Neuron (in vitro differentiated cells): ENCODE measurements at regions not wholly inside any gene's neighbourhood (a gene's known extent, or its start where the extent isn't known, plus 50 kb on each side); places are given as distances from the start of the nearest gene placed in this dataset.

Experiments
- H2AFZ ChIP-seq: one replicate; pipeline ENCODE4 v1.6.1; 2013; ENCODE audit warnings: low read depth, mild to moderate bottlenecking, inconsistent platforms, low read length, moderate library complexity
- H3K27me3 ChIP-seq: one replicate; pipeline ENCODE4 v1.6.1; 2013; ENCODE audit warnings: low read length; ENCODE audit not compliant: insufficient read depth
- H3K36me3 ChIP-seq: one replicate; pipeline ENCODE4 v1.6.1; 2013; ENCODE audit warnings: low read length; ENCODE audit not compliant: insufficient read depth
- H3K4me1 ChIP-seq: one replicate; pipeline ENCODE4 v1.6.1; 2013; ENCODE audit warnings: low read length; ENCODE audit not compliant: insufficient read depth
- H3K4me3 ChIP-seq: 2 replicates; pipeline ENCODE4 v1.5.1; 2013; ENCODE audit warnings: mild to moderate bottlenecking, low read length, moderate library complexity
- H3K9me3 ChIP-seq: one replicate; pipeline ENCODE4 v1.6.1; 2013; ENCODE audit warnings: low read length

DNA sequence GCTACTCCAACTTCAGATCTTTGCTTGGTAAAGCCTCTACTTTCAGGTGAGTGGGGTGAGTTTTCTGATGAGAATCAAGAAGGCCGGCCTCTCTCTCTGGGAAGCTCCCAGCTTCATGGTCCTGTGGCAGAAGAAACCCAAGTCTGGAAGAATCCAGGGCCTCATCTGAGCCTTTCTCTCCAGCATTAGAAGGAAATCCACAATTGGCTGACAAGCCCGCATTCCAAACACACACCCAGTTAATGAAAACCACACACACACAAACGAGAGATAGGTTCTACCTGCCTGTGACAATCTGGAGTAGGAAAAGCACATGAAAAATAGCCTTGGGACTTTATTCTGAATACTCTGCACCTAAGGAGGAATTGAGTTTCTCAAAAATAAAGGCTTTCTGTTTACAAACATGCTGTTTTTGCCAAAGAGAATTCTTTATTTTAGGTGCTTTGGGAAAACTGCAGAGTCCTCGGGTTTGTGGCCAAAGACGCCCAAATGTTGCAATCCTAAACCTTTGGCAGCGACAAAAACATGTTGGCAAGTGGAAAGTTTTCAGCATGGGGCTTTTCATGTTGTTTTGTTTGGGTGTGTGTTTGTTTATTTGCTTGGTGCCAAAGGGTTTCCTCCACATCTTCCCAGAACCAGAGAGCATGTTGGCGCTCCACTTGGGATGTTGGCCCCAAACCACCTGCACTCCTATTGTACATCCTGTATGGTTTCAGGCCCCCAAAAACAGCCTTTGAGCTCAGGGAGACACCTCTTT, 216.2 kb downstream of the SETD4 start:
- no peak overlapping the region for H3K4me3 ChIP-seq
- H3K4me1 ChIP-seq, result no peaks in the 10 kb centered on the region
- no peaks in the 10 kb centered on the region for H3K27me3 ChIP-seq

DNA sequence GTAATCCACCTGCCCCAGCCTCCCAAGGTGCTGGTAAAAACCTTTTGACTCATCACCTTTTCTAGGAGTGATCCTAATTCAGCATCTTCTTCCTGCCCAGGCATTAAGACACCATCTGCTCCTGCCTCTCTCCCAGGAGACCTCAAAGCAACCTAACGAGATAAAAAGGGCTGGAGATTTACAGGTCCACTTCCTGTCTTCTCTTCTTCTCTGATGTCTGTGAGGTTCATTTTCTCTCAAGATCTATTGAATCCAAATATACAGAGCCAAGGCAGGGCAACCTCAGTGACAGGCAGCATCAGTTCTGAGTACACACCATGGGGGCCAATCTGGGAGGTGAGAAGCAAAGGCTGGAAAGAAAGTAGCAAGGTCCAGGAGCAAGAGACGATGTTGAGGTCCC, 219.4 kb downstream of the SETD4 start:
- H3K9me3 ChIP-seq, result no peaks in the 10 kb centered on the region
- H3K36me3 ChIP-seq, result no peaks in the 10 kb centered on the region
- no peaks in the 10 kb centered on the region for H3K4me1 ChIP-seq
- no peak overlapping the region for H2AFZ ChIP-seq
- no peaks in the 10 kb centered on the region for H3K27me3 ChIP-seq
- H3K4me3 ChIP-seq, result no peak overlapping the region

More for the DNA sequence above, 216.2 kb downstream of the SETD4 start:
- H3K36me3 ChIP-seq, result no peaks in the 10 kb centered on the region
- H3K9me3 ChIP-seq, result no peaks in the 10 kb centered on the region
- H2AFZ ChIP-seq, result no peak overlapping the region

DNA sequence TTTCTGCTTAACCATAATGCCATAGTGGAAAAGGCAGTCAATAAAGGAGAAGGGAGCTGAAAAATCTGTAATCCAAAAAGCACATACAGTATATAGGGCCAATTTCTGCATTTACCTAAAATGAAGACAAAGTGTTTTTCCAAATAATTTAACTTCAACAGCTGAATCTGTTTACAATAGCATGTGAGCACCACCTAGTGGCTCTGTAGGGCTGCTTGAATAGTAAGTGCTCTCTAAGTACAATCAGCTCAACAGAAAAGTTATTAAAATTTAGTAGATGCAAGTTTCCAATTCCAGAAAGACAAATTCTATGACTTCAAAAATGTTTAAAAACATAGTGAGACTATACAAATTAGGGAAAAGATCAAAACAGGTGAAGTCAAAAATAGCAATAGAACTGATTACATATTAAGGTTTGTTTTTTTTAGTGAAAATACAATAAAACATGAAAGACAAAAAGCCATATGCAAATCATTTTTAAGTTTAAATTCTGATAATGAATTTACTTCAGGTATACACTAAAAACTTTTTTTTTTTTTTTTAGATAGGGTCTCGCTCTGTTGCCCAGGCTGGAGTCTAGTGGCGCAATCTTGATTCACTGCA, 220.0 kb downstream of the SETD4 start:
- Histone ChIP-seq H3K9me3 (no peaks in the 10 kb centered on the region), H2AFZ (no peak overlapping the region), H3K4me3 (no peak overlapping the region), H3K27me3 (no peaks in the 10 kb centered on the region), H3K4me1 (no peaks in the 10 kb centered on the region), H3K36me3 (no peaks in the 10 kb centered on the region)

DNA sequence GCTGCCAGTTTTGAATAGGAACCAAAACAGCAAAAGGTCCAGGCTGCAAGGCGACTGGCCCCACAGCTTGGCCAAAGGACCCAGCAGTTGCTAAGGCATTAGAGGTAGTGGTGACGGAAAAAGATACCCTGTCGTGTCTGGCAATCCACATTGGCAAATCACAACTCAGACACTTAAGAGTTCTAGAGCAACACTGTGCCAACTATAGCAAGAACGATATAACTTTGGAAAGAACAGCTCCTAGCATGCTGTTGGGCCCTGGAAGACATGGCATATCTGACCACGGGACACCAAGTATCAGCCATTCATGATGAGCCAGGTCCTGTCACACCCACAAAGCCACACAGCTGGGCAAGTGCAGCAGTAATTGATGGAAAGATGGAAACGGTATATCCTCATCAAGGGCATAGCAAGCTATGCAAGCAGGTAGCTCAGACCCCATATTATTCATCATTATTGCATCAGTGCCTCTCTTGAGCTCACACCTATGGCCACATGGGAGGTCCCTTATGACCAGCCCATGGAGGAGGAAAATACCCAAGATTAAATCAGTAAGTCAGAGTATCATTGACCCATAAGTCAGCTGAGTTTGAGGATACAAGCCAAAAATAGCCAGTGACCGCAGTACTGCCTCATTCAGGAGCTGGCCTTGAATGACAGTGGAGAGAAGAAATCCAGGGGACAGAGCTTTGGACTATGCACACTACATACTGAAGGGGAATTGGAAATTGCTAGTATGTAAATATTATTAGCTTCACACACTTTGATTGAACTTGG, 221.2 kb downstream of the SETD4 start:
- no peak overlapping the region for H2AFZ ChIP-seq
- no peaks in the 10 kb centered on the region for H3K9me3 ChIP-seq
- no peak overlapping the region for H3K4me3 ChIP-seq
- no peaks in the 10 kb centered on the region for H3K27me3 ChIP-seq
- no peaks in the 10 kb centered on the region for H3K36me3 ChIP-seq
- H3K4me1 ChIP-seq, result no peaks in the 10 kb centered on the region

DNA sequence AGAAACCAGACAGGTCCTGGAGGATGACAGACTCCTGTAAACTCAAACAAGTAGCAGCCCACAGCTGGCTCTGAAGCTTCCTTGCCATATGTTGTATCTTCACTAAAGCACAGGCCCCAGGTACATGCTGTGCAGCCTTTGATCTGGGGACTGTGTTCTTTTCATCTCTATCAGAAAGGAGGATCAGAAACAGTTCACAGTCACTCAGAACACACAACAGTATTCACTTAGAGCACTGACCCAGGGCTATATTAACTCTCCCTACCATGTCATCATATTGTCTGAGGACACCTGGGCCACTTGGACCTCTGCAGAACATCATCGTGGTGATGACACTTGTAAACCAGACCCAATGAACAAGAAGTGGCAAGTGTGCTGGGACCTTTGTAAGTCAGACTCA, 222.0 kb downstream of the SETD4 start:
- H3K27me3 ChIP-seq, result no peaks in the 10 kb centered on the region
- H3K4me1 ChIP-seq, result no peaks in the 10 kb centered on the region
- H3K9me3 ChIP-seq, result no peaks in the 10 kb centered on the region
- H3K36me3 ChIP-seq, result no peaks in the 10 kb centered on the region
- no peak overlapping the region for H3K4me3 ChIP-seq
- no peak overlapping the region for H2AFZ ChIP-seq

DNA sequence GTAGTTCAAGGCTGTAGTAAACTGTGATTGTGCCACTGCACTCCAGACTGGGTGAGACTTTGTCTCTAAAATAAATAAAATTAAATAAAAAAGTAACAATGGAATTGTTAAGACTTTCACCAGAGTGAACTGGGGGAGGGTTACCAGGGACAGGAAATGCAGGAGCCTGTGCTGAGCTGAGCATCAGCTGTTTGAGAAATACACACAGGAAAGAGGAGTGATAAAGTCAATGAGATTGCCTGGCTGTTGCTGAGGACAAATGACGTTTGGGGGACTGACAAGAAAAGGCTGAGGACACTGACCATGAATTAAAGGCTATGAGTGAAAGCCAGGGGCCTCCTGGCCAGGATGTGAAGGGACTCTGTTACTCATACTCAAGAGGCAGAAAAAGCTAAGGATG, 226.3 kb downstream of the SETD4 start:
- no peaks in the 10 kb centered on the region for H3K4me1 ChIP-seq
- H3K4me3 ChIP-seq, result no peak overlapping the region
- no peaks in the 10 kb centered on the region for H3K9me3 ChIP-seq
- H2AFZ ChIP-seq, result no peak overlapping the region
- no peaks in the 10 kb centered on the region for H3K27me3 ChIP-seq
- no peaks in the 10 kb centered on the region for H3K36me3 ChIP-seq

DNA sequence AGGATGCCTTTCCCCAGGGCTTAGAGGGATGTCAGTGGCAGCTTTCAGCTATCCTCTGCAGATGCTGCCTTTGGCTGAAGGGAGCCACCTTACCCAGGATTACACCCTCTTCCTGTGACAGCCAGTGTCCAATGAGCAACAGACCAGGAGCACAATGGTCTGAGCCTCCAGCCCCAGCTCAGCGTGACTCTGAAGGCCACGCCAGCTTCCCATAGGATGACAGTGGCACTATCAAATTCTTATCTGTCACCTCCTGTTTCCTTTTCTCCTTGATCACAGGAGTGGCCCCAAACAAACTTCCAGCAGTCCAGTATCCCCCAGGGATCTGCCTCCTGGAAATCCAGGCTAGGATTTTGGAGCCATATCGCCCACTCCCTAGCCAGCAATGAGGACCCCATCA, 226.9 kb downstream of the SETD4 start:
- no peaks in the 10 kb centered on the region for H3K4me1 ChIP-seq
- no peaks in the 10 kb centered on the region for H3K36me3 ChIP-seq
- no peak overlapping the region for H3K4me3 ChIP-seq
- H3K27me3 ChIP-seq, result no peaks in the 10 kb centered on the region
- no peak overlapping the region for H2AFZ ChIP-seq
- no peaks in the 10 kb centered on the region for H3K9me3 ChIP-seq

DNA sequence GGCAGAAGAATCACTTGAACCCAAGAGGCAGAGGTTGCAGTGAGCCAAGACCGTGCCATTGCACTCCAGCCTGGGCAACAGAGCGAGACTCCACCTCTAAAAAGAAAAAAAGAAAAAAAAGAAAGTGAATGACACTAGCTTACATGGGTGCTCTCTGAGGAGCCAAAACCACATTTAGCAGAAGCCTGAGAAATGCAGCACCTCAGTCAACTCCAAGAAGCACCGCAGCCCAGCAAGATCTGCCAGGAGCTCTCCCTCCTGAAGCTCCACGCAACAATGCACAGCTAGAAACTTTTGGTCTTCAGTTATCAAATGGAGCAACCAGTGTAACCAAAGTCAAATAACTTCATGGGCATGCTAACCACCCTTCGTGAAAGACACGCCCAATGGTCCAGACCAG, 229.1 kb downstream of the SETD4 start:
- no peaks in the 10 kb centered on the region for H3K9me3 ChIP-seq
- H2AFZ ChIP-seq, result no peak overlapping the region
- H3K27me3 ChIP-seq, result no peaks in the 10 kb centered on the region
- no peak overlapping the region for H3K4me3 ChIP-seq
- no peaks in the 10 kb centered on the region for H3K36me3 ChIP-seq
- no peaks in the 10 kb centered on the region for H3K4me1 ChIP-seq

DNA sequence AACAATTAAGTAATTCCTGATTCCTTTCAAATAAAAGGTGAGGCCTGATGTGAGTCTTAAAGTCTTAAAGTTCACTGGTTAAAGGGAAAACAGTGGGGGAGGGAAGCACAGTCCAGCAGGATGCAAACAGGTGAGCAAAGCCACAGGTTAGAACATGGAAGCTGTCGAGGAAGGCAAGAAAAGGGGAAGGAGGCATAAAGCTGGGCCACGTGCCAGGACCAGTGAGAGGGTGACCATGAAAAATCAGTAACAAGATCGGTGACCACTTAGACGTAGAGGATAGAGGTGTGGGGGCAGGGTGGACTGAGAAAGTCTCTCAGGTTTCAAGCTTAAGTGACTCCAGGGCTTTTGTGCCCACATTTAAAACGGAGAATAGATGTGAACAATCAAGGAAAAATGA, 231.3 kb downstream of the SETD4 start:
- no peaks in the 10 kb centered on the region for H3K9me3 ChIP-seq

DNA sequence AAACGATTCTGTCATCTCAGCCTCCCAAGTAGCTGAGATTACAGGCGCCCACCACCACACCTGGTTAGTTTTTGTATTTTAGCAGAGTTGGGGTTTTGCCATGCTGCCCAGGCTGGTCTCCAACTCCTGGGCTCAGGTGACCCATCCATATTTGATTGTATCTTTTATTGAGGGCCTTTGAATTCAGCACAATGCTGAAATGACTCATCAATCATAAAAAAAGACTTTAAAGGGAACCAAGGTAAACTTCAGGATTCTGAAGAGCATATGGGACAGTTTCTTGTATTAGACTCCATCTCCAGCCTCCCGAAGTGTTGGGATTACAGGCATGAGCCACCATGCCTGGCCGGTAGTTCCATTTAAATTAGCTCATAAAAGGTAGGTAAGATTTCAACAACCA, 232.2 kb downstream of the SETD4 start:
- Histone ChIP-seq H3K4me1 (no peaks in the 10 kb centered on the region), H3K36me3 (no peaks in the 10 kb centered on the region), H3K4me3 (no peak overlapping the region), H2AFZ (no peak overlapping the region), H3K27me3 (no peaks in the 10 kb centered on the region), H3K9me3 (no peaks in the 10 kb centered on the region)

More for the DNA sequence above, 231.3 kb downstream of the SETD4 start:
- no peak overlapping the region for H2AFZ ChIP-seq
- H3K4me1 ChIP-seq, result no peaks in the 10 kb centered on the region
- H3K36me3 ChIP-seq, result no peaks in the 10 kb centered on the region
- no peak overlapping the region for H3K4me3 ChIP-seq
- H3K27me3 ChIP-seq, result no peaks in the 10 kb centered on the region

DNA sequence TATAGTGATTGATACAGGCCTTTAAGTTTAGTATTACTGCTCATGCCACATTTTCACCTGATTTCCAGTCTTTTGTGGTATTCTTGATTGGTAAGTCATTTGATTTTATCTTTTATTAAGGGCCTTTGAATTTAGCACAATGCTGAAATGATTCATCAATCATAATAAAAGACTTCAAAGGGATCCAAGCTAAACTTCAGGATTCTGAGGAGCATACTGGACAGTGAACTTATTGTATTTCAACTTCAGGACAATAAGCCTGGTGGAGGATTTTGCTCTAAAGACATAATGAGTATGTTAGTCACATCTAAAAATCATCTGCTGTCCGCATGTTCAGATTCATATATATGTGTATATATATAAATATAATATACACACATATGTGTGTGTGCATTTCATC, 233.3 kb downstream of the SETD4 start:
- Histone ChIP-seq H3K4me1 (no peaks in the 10 kb centered on the region), H3K9me3 (no peaks in the 10 kb centered on the region), H3K36me3 (no peaks in the 10 kb centered on the region), H3K27me3 (no peaks in the 10 kb centered on the region), H2AFZ (no peak overlapping the region), H3K4me3 (no peak overlapping the region)

DNA sequence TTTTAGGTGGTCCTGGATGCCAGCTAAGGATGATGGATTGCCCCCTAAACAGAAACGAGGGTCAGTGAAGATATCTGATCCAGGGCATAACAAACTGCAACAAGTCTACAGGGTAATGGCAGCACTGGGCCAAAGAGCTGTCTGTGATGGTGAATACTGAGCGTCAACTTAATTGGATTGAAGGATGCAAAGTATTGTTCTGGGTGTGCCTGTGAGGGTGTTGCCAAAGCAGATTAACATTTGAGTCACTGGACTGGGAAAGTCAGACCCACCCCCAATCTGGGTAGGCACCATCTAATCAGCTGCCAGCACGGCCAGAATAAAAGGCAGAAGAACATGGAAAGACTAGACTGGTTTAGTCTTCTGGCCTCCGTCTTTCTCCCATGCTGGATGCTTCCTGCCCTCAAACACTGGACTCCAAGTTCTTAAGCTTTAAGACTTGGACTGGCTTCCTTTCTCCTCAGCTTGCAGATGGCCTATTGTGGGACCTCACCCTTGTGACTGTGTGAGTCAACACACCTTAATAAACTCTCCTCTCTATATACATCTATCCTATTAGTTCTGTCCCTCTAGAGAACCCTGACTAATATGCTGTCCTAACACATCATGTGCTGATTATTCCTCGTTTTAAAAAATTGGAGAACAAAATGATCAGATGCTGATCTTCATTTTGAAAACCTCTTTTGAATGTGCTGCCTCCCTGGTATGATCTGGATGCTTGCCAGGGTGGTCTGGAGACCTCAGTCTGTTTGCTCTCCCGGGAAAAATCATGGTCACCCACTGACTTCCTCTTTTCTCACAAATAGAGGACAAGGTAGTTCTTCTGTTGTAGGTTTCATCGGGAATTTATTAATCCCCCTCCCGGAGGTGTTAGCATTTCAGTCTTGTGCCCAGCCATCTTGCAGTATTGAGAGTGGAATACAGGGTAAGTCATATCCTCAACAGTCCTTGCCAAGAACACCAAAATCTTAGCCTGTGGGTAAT, 234.7 kb downstream of the SETD4 start:
- Histone ChIP-seq H3K9me3 (no peaks in the 10 kb centered on the region), H2AFZ (no peak overlapping the region), H3K27me3 (no peaks in the 10 kb centered on the region), H3K36me3 (no peaks in the 10 kb centered on the region), H3K4me3 (no peak overlapping the region), H3K4me1 (no peaks in the 10 kb centered on the region)
